ENCODE measurements at regions not wholly inside any gene's neighbourhood (a gene's known extent, or its start where the extent isn't known, plus 50 kb on each side); places are given as distances from the start of the nearest gene placed in this dataset.
"Not testable (repeated sequence)": the region's sequence is repeated elsewhere in the genome, so short reads cannot be mapped to it uniquely, and the experiment has no call there.

DNA sequence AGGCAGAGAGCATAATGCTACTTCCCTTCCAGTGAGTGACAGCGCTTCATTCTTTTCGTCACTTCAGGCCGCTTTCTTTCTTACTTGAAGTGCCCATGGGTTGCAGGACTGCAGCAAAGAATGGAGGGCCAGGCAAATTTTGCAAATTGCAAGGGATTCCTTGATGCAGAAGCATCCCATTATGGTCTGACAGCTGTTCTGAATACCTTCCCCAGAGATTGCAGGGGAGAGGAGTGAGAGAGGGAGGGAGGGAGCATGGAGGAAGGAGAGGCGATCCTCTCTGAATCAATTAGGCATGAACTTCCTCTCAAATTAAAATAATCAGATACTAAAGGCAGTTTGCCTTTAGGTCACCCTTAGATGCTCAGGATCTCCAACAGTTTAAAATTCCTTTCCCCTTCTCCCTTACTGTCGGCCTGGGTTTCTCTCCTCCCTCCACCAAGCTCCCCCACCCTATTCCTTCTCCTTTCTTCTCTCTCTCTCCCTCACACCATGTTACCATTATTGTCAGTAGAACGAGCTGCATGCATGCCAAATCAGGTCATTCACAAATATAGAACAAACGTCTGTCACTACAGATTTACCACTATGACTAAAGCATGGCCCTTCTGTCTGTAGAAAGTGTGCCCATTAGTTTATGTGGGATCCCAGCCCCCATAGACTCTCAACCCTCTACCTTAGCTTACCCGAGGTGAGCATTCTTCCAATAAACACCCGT is 289.2 kb downstream of the CD83 start:
- WGBS (ENCODE audit: insufficient coverage) = 48% methylated on average over 5 of the region's 9 CpGs
- DNase-seq (ENCODE audit: low read depth in 4 of 6, low spot score in 6 of 6) = peak in 2 of 6 donors; percentile 56 to 79
- no peak overlapping the region for H3K27ac ChIP-seq (ENCODE audit: low read depth, low read length)

DNA sequence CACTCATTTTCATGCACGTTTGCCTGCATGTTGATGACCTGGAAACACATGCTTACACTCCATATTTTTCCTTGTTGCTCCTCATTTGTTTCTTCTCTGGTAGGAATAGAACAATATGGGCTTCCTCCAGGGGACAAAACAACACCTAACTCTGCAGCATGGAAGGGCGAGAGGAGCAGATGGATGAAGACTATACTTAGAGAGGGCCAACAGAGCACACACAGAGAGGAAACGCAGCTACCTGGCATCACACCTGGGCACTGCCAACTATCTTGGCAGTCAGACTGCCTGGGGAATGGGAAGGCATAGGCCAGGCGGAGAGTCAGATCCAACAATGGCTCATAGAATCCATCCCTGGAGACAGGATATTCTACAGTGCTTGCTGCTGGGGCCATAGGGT is 290.9 kb downstream of the CD83 start:
- DNase-seq (ENCODE audit: low read depth in 4 of 6, low spot score in 6 of 6) = peak in 2 of 6 donors; percentile 35 to 70
- Histone ChIP-seq H3K4me1 (ENCODE audit: control insufficient read depth, insufficient read depth, low read length) (no peaks in the 10 kb centered on the region), H3K27ac (ENCODE audit: low read depth, low read length) (no peak overlapping the region), H3K9me3 (ENCODE audit: control insufficient read depth, insufficient read depth, low read length) (no peaks in the 10 kb centered on the region), H3K36me3 (ENCODE audit: control insufficient read depth, insufficient read depth, low read length) (no peaks in the 10 kb centered on the region), H3K4me3 (ENCODE audit: low read depth, low read length) (no peak overlapping the region), H3K27me3 (ENCODE audit: control insufficient read depth, insufficient read depth, low read length) (no peaks in the 10 kb centered on the region)
- 89% methylated on average over 3 of the region's 4 CpGs for WGBS (ENCODE audit: insufficient coverage)

More for the DNA sequence above, 289.2 kb downstream of the CD83 start:
- Histone ChIP-seq H3K4me1 (ENCODE audit: control insufficient read depth, insufficient read depth, low read length) (no peaks in the 10 kb centered on the region), H3K4me3 (ENCODE audit: low read depth, low read length) (no peak overlapping the region), H3K36me3 (ENCODE audit: control insufficient read depth, insufficient read depth, low read length) (no peaks in the 10 kb centered on the region), H3K27me3 (ENCODE audit: control insufficient read depth, insufficient read depth, low read length) (no peaks in the 10 kb centered on the region), H3K9me3 (ENCODE audit: control insufficient read depth, insufficient read depth, low read length) (no peaks in the 10 kb centered on the region)

DNA sequence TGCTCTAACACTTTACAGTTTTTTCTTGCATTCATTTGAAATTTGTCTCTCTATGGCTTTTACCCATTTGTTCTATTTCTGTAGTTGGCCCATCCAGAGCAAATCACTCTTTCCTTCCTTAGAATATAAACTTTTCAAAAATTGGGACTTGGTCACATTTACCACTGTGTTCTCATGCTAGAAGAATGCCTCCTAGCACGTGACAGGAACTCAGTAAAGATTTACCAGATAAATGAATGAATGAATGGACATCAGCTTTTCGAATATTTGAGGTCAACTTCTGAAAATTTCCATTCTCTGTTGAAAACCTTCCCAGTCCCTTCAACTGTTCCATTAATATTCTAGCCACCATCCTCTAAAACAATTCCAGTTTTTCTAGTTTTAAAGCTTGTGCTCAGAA is 294.5 kb downstream of the CD83 start:
- DNase-seq (ENCODE audit: low read depth in 4 of 6, low spot score in 6 of 6) = no peak
- no CpG with 5 or more reads among the region's 2 CpGs for WGBS (ENCODE audit: insufficient coverage)
- Histone ChIP-seq H3K27me3 (ENCODE audit: control insufficient read depth, insufficient read depth, low read length) (no peaks in the 10 kb centered on the region), H3K9me3 (ENCODE audit: control insufficient read depth, insufficient read depth, low read length) (no peaks in the 10 kb centered on the region), H3K36me3 (ENCODE audit: control insufficient read depth, insufficient read depth, low read length) (no peaks in the 10 kb centered on the region), H3K4me1 (ENCODE audit: control insufficient read depth, insufficient read depth, low read length) (no peaks in the 10 kb centered on the region), H3K27ac (ENCODE audit: low read depth, low read length) (no peak overlapping the region), H3K4me3 (ENCODE audit: low read depth, low read length) (no peak overlapping the region)

DNA sequence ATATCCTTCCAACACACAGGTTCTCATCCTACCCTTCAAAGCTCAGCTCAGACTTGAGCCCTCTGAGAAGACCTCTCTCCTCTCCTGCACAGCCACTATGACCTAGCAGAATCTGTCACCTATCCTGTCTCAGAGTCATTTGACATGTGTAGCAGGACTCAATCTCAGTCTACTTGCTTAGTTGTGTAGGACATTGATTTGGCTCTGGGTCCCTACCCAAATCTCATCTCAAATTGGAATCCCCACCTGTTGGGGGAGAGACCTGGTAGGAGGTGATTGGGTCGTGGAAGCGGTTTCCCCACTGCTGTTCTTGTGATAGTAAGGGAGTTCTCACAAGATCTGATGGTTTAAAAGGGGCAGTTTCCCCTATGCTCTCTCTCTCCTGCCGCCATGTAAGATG is 297.9 kb downstream of the CD83 start:
- WGBS (ENCODE audit: insufficient coverage) = no CpG with 5 or more reads among the region's 3 CpGs
- H3K4me3 ChIP-seq (ENCODE audit: low read depth, low read length) = no peak overlapping the region
- H3K27ac ChIP-seq (ENCODE audit: low read depth, low read length) = no peak overlapping the region
- no peaks in the 10 kb centered on the region for H3K4me1 ChIP-seq (ENCODE audit: control insufficient read depth, insufficient read depth, low read length)
- no peaks in the 10 kb centered on the region for H3K27me3 ChIP-seq (ENCODE audit: control insufficient read depth, insufficient read depth, low read length)
- H3K9me3 ChIP-seq (ENCODE audit: control insufficient read depth, insufficient read depth, low read length) = peaks cover 4% of the 10 kb centered on the region
- DNase-seq (ENCODE audit: low read depth in 4 of 6, low spot score in 6 of 6) = no peak
- H3K36me3 ChIP-seq (ENCODE audit: control insufficient read depth, insufficient read depth, low read length) = no peaks in the 10 kb centered on the region

DNA sequence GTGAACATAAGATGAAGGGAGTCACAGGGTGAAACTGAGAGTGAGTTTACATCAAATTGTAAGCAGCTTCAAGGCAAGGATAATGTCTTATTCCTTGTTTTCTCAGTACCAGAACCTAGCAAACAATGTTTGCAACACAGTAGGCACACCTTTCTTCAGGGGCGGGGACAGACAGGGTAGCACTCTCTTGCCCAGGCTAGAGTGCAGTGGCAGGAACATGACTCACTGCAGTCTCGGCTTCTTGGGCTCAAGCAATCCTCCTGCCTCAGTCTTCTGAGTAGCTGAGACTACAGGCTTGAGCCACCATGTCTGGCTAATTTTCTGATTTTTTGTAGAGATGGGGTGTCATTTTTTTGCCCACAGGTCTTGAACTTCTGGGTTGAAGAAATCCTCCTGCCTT is 299.8 kb downstream of the CD83 start:
- Histone ChIP-seq H3K36me3 (ENCODE audit: control insufficient read depth, insufficient read depth, low read length) (no peaks in the 10 kb centered on the region), H3K27me3 (ENCODE audit: control insufficient read depth, insufficient read depth, low read length) (no peaks in the 10 kb centered on the region), H3K4me1 (ENCODE audit: control insufficient read depth, insufficient read depth, low read length) (no peaks in the 10 kb centered on the region), H3K27ac (ENCODE audit: low read depth, low read length) (no peak overlapping the region), H3K9me3 (ENCODE audit: control insufficient read depth, insufficient read depth, low read length) (peaks cover 4% of the 10 kb centered on the region), H3K4me3 (ENCODE audit: low read depth, low read length) (no peak overlapping the region)
- 81% methylated on average over 2 of the region's 2 CpGs for WGBS (ENCODE audit: insufficient coverage)
- no peak for DNase-seq (ENCODE audit: low read depth in 4 of 6, low spot score in 6 of 6)

DNA sequence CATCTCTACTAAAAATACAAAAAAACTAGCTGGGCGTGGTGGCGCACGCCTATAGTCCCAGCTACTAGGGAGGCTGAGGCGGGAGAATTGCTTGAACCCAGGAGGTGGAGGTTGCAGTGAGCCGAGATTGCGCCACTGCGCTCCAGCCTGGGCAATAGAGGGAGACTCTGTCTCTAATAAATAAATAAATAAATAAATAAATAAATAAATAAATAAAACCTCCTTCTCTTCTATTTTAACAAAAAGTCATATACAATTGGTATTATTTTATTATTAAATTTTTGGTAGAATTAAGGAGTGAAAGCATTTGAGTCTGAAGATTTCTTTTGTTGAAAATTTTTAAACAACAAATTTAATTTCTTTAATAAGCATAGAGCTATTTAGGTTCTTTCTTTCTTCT is 301.7 kb downstream of the CD83 start:
- WGBS (ENCODE audit: insufficient coverage) = no CpG with 5 or more reads among the region's 7 CpGs
- not testable (repeated sequence) for H3K27ac ChIP-seq (ENCODE audit: low read depth, low read length); H3K9me3 ChIP-seq (ENCODE audit: control insufficient read depth, insufficient read depth, low read length); H3K4me3 ChIP-seq (ENCODE audit: low read depth, low read length); H3K4me1 ChIP-seq (ENCODE audit: control insufficient read depth, insufficient read depth, low read length); H3K27me3 ChIP-seq (ENCODE audit: control insufficient read depth, insufficient read depth, low read length); H3K36me3 ChIP-seq (ENCODE audit: control insufficient read depth, insufficient read depth, low read length); DNase-seq (ENCODE audit: low read depth in 4 of 6, low spot score in 6 of 6)

DNA sequence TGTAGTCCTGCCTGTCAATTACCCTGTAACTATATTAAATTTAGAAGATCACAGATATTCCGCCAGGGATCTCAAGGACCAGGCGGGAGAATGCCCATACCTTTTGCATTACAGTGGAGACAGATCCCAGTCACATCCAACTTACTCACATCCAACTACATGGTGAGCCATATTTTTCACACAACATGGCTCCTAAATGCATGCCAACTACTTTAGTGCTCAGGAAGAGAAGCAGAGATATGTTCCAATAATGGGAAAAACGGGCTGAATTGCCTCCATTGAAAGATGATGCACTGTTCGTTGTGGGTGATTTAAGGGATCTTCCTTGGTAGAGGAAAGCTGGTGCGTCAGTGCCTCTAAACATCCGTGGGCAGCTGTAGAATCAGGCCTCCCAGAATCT is 304.5 kb downstream of the CD83 start:
- peaks cover 4% of the 10 kb centered on the region for H3K9me3 ChIP-seq (ENCODE audit: control insufficient read depth, insufficient read depth, low read length)
- no peak overlapping the region for H3K4me3 ChIP-seq (ENCODE audit: low read depth, low read length)
- H3K27me3 ChIP-seq (ENCODE audit: control insufficient read depth, insufficient read depth, low read length) = no peaks in the 10 kb centered on the region
- no peak for DNase-seq (ENCODE audit: low read depth in 4 of 6, low spot score in 6 of 6)
- no peak overlapping the region for H3K27ac ChIP-seq (ENCODE audit: low read depth, low read length)
- H3K36me3 ChIP-seq (ENCODE audit: control insufficient read depth, insufficient read depth, low read length) = no peaks in the 10 kb centered on the region
- WGBS (ENCODE audit: insufficient coverage) = 92% methylated on average over 4 of the region's 6 CpGs
- no peaks in the 10 kb centered on the region for H3K4me1 ChIP-seq (ENCODE audit: control insufficient read depth, insufficient read depth, low read length)

DNA sequence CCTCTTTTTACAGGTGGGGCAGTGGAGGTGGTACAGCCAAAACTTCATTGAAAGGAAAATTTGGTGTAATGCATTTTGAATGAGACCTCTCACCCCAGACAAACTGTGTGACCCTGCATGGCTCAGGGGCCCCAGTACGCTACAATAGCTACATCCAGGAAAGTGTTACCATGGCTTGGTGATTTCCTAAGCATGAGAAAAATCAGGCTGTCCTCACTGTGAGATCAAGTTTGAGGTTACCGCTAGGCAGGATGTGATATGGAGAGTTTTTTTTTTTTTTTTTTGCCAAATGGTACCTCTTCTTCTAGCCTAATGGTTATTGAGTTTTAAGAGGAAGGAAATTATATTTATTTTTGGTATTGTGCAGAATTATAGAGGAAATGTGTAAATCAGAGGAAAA is 305.3 kb downstream of the CD83 start:
- no peaks in the 10 kb centered on the region for H3K36me3 ChIP-seq (ENCODE audit: control insufficient read depth, insufficient read depth, low read length)
- no peak overlapping the region for H3K4me3 ChIP-seq (ENCODE audit: low read depth, low read length)
- no peak for DNase-seq (ENCODE audit: low read depth in 4 of 6, low spot score in 6 of 6)
- peaks cover 2% of the 10 kb centered on the region for H3K9me3 ChIP-seq (ENCODE audit: control insufficient read depth, insufficient read depth, low read length)
- no peaks in the 10 kb centered on the region for H3K4me1 ChIP-seq (ENCODE audit: control insufficient read depth, insufficient read depth, low read length)
- no CpG with 5 or more reads among the region's 2 CpGs for WGBS (ENCODE audit: insufficient coverage)
- H3K27me3 ChIP-seq (ENCODE audit: control insufficient read depth, insufficient read depth, low read length) = no peaks in the 10 kb centered on the region
- no peak overlapping the region for H3K27ac ChIP-seq (ENCODE audit: low read depth, low read length)

DNA sequence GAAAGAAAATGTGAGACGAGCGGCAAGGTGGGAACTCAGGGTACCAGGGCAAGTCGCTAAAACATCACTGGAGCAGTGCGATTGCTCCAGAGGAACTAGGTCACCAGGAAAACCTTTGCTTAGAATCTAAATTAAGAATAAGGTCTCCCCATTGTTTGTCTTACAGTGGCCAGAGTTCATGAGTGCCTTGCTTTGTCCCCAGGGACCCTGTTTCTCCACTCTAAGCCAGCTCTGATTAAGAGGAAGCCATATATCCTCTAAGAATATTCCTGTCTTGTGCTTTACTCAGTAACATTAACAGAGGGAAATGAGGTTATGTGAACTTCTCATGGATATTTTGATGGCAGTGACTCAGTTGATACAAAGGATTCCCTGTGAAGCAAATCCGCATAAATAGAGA is 305.8 kb downstream of the CD83 start:
- Histone ChIP-seq H3K27ac (ENCODE audit: low read depth, low read length) (no peak overlapping the region), H3K27me3 (ENCODE audit: control insufficient read depth, insufficient read depth, low read length) (no peaks in the 10 kb centered on the region), H3K4me1 (ENCODE audit: control insufficient read depth, insufficient read depth, low read length) (no peaks in the 10 kb centered on the region), H3K4me3 (ENCODE audit: low read depth, low read length) (no peak overlapping the region), H3K36me3 (ENCODE audit: control insufficient read depth, insufficient read depth, low read length) (no peaks in the 10 kb centered on the region), H3K9me3 (ENCODE audit: control insufficient read depth, insufficient read depth, low read length) (no peaks in the 10 kb centered on the region)
- no peak for DNase-seq (ENCODE audit: low read depth in 4 of 6, low spot score in 6 of 6)
- 95% methylated on average over 4 of the region's 5 CpGs for WGBS (ENCODE audit: insufficient coverage)

DNA sequence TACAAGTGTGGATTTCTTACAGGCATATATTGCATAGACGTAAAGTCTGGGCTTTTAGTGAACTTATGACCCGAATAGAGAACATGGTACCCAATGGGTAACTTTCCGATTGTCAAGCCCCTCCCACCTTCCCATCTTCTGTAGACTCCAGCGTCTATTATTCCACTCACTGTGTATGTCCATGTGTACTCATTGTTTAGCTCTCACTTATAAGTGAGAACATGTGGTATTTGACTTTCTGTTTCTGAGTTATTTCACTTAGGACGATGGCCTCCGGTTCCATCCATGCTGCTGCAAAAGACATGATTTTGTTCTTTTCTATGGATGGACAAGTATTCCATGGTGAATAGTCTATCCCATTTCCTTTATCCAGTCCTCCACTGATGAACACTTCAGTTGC is 306.4 kb downstream of the CD83 start:
- no peaks in the 10 kb centered on the region for H3K27me3 ChIP-seq (ENCODE audit: control insufficient read depth, insufficient read depth, low read length)

More for the DNA sequence above, 306.4 kb downstream of the CD83 start:
- H3K36me3 ChIP-seq (ENCODE audit: control insufficient read depth, insufficient read depth, low read length) = no peaks in the 10 kb centered on the region
- no peak overlapping the region for H3K4me3 ChIP-seq (ENCODE audit: low read depth, low read length)
- H3K9me3 ChIP-seq (ENCODE audit: control insufficient read depth, insufficient read depth, low read length) = no peaks in the 10 kb centered on the region
- 100% methylated on average over 1 of the region's 6 CpGs for WGBS (ENCODE audit: insufficient coverage)
- DNase-seq (ENCODE audit: low read depth in 4 of 6, low spot score in 6 of 6) = no peak
- H3K4me1 ChIP-seq (ENCODE audit: control insufficient read depth, insufficient read depth, low read length) = no peaks in the 10 kb centered on the region
- H3K27ac ChIP-seq (ENCODE audit: low read depth, low read length) = no peak overlapping the region
